NCI-H524 (cell line): ENCODE measurements at regions not wholly inside any gene's neighbourhood (a gene's known extent, or its start where the extent isn't known, plus 50 kb on each side); places are given as distances from the start of the nearest gene placed in this dataset.

Experiments used
- DNase-seq, 2 experiments: peaks; one replicate each; lab custom pipeline; 2025; lab: John Stamatoyannopoulos, UW

GRCh38 chr10:111203615-111204014 is 126.8 kb downstream of the ADRA2A start:
- DNase-seq = no peak

- no peak for DNase-seq
Measured at GRCh38 chr10:111204838-111205237, 128.0 kb downstream of the ADRA2A start.

GRCh38 chr10:111206521-111206920 is 129.7 kb downstream of the ADRA2A start:
- DNase-seq = no peak

- DNase-seq = no peak
Measured at GRCh38 chr10:111207500-111207899, 130.7 kb downstream of the ADRA2A start.

- DNase-seq = no peak
Measured at GRCh38 chr10:111208951-111209350, 132.1 kb downstream of the ADRA2A start.

- DNase-seq = no peak
Measured at GRCh38 chr10:111209692-111210091, 132.9 kb downstream of the ADRA2A start.

- no peak for DNase-seq
Measured at GRCh38 chr10:111211241-111211640, 134.4 kb downstream of the ADRA2A start.

- no peak for DNase-seq
Measured at GRCh38 chr10:111211706-111212105, 134.9 kb downstream of the ADRA2A start.

- DNase-seq = no peak
Measured at GRCh38 chr10:111221682-111222480, 145.1 kb downstream of the ADRA2A start.

GRCh38 chr10:111222961-111223360 is 146.1 kb downstream of the ADRA2A start:
- DNase-seq = no peak

GRCh38 chr10:111231779-111232178 is 154.9 kb downstream of the ADRA2A start:
- no peak for DNase-seq

- DNase-seq = no peak
Measured at GRCh38 chr10:111233439-111233838, 156.6 kb downstream of the ADRA2A start.

- DNase-seq = no peak
Measured at GRCh38 chr10:111234234-111234913, 157.5 kb downstream of the ADRA2A start.

- DNase-seq = no peak
Measured at GRCh38 chr10:111234914-111235302, 158.1 kb downstream of the ADRA2A start.

GRCh38 chr10:111240348-111240747 is 163.5 kb downstream of the ADRA2A start:
- no peak for DNase-seq

- no peak for DNase-seq
Measured at GRCh38 chr10:111243126-111243525, 166.3 kb downstream of the ADRA2A start.

GRCh38 chr10:111246136-111246535 is 169.3 kb downstream of the ADRA2A start:
- no peak for DNase-seq

GRCh38 chr10:111246814-111247452 is 170.1 kb downstream of the ADRA2A start:
- DNase-seq = no peak

- no peak for DNase-seq
Measured at GRCh38 chr10:111247781-111248389, 171.1 kb downstream of the ADRA2A start.

GRCh38 chr10:111249925-111250324 is 173.1 kb downstream of the ADRA2A start:
- DNase-seq = no peak

- DNase-seq = no peak
Measured at GRCh38 chr10:111261081-111261615, 184.3 kb downstream of the ADRA2A start.

GRCh38 chr10:111265341-111265740 is 188.5 kb downstream of the ADRA2A start:
- DNase-seq = no peak
